SW480 (cell line): ENCODE measurements at regions not wholly inside any gene's neighbourhood (a gene's known extent, or its start where the extent isn't known, plus 50 kb on each side); places are given as distances from the start of the nearest gene placed in this dataset.

Source experiments
- DNase-seq: peaks from one replicate; pipeline ENCODE4 v3.0.0-alpha.2; 2016; ENCODE audit warnings: low spot score

DNA sequence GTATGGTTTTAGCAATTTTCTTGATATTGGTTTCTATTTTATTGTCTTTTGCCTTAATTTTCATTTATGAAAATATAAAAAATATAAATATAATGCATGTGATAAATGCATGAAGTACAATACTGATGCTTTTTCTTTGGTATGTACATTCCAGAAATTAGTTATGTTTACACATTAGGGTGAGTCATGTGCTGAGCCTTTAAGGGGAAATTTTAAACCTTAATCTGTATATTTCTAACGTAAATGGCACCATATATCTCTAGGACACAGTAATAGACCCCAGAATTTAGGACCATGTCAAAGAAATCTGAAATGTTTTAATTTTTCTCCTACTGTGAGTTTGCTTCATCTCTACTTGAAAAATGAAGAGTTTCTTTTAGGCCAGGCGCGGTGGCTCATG lies 117.8 kb upstream of the SPRY1 start:
- no peak for DNase-seq

DNA sequence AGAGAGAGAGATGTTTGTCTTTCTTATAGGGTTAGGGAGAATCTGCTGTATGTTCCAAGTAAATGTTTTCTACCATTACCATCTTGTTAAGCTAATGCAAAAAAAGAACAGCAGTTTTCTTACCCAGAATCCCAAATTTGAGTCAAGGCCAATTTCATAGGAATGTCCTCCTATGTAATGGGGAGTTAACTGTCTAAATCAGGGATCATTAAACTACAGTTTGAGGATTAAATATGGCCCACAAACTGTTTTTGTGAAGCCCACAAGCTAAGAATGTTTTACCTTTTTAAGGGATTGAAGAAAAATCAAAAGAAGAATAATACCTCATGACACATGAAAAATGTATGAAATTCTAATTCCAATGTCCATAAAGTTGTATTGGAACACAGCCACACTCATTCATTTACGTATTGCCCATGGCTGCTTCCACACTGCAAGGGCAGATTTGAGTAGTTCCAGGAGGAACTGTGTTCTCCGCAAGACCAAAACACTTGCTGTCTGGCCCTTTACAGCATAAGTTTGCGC lies 113.2 kb upstream of the SPRY1 start:
- no peak for DNase-seq

DNA sequence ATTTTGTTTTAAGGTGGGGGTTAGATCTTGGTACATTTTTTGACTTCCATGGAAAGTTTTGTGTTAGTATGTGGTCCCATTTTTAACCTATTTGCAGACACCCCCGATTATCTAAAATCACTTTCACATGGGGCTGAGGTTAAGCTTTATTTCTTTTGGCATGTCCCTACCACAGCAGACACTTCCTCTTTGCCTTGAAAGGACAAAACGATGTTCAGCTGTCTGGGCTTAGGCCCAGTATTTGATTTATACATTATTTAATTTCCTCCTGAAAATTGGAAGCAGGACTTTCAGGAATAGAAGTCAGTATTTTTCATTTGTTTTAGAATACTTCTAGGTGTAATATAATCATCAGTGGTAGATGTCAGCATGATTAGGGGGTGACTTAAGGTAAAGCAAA lies 112.4 kb upstream of the SPRY1 start:
- no peak for DNase-seq

DNA sequence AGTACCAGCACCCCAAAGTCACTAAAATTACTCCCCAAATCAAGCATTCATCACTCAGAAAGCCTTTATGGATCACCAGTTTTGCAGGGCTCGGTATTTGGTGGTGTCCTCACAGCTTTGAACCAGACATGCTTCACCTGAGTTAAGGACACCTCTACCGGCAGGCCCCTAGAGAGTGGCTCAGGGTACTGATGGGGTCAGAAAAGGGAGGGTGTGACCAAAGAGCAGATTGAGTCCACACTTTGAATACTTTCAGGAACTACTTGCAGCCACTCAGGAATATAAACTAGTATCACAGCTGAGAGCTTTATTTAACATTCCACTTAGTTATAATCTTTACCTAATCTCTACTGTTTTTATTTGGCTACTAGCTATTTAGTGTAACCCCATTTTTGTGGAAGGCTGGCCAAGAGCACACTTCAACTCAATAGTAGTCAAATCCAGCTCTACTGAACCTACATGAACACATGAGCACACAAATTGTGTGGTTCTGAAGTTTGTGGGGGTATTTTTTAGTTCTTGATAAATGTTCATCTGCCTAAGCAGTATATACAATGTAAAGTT lies 109.6 kb upstream of the SPRY1 start:
- no peak for DNase-seq

DNA sequence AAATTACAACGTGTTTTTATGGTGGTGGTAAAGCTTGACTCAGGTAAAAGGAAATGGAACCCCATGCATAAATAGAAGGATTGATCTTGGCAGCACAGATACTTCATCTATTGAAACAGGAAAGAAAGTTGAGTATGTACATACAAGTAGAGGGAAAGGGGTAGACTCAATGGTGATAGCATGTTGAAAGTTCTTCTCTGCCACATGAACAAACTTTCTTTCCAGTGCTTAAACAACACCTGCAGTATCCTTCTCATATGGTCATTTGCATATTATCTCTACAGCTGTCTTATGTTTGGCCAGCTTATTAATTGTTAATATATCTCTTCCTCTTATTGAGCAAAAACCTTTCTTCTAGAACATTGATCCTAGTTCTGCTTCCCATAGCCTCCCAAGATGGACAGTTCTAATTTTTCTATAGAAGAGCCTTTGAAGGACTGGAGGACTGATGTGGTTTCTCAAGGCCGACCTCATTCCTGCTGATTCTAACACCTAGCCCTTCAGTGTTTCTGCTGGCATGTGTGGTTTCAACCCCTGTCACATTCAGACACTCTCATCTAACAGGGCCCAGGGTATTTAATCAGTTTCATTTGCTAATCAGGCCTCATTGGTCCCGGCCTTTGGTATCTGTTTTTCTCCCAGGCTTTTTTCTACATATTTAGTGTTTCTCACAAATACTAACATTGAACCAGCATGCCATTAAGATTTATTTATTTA lies 108.1 kb upstream of the SPRY1 start:
- no peak for DNase-seq

DNA sequence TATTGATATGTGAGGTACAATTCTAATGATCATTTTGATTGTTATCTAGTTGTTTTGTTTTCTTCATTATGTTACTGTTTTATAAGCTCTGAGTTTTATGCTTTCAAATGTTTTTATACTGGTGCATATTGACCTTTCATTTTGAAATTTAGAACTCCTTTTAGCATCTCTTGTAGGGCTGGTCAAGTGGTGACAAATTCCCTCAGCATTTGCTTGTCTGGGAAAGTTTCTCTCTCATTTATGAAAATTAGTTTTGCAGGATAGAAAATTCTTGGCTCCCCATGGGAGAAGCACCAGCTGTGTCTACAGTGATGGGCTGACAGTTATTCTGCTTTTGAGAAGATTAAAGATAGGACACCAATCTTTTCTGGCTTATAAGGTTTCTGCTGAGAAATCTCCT lies 105.3 kb upstream of the SPRY1 start:
- no peak for DNase-seq

DNA sequence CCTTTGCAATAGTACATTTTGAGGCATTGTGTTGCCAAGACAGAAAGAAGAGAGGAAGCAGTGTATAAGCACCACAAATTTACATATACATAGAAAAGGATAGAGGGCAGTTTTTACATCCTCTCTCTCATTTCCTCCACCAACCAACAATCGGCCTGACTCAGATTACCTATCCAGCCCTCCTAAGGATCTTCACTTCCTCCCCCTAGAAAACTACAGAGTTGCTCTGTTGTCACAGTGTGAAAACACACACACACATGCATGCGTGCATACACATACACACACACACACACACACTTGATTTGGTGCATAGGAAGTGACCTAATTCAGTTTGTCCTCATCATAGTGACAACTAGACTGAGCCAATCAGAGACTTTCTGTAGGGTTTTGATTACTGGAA lies 98.8 kb upstream of the SPRY1 start:
- DNase-seq, result no peak

DNA sequence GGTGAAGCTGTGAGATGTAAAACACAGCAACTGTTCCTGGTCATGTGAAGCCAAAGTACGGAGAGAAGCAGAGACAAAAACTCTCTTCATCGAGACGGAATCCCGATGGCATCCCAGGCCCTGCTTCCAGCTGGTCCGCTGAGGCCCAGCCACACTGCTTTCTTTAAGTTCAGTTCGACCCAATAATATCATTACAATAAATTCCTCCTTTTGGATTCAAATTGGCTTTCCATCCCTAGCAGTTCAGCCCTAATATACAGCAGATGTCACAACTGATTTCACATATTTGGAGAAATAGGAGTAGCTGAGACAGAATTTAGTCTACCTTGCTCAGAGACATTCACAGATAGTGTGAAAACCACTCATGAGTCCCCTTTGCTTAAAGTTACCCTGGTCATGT lies 98.3 kb upstream of the SPRY1 start:
- no peak for DNase-seq

DNA sequence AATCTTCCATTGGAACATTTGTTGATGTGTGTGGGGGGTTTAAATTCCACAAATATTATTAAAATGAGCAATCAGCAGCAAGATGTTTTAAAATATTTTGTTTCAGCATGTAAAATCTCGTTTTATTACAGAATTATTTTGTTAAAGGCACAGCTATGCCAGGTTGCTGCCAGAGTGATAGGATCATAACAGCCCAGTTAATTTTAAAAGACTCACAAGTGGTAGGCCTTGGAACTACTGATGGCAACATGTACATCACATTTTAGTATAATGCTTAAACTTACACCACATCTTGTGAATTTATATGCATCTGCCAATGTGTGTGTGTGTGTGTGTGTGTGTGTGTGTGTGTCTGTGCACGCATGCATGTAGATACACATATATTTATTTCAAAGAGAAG lies 97.8 kb upstream of the SPRY1 start:
- no peak for DNase-seq

DNA sequence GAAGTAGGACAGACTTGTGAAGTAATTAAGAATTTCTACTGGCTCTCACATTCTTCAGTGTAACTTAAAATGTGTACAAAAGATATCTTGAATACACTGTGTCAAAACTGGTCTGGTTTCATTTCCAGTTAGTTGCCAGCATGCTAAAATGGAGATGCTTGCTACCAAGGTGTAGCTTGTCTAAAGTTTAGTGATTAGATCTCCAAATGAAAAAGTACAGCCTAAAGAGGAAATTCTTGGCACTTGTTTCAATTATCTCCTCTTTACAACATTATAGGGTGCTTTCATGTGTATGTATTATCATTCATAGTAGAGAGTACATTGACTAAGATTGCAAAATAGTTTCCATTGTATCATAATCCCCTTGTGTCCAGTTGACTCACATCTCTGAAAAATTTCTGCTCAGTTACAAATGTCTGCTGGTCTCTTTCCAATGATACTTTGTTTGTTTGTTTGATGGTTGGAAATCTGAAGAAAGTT lies 97.3 kb upstream of the SPRY1 start:
- DNase-seq, result no peak

DNA sequence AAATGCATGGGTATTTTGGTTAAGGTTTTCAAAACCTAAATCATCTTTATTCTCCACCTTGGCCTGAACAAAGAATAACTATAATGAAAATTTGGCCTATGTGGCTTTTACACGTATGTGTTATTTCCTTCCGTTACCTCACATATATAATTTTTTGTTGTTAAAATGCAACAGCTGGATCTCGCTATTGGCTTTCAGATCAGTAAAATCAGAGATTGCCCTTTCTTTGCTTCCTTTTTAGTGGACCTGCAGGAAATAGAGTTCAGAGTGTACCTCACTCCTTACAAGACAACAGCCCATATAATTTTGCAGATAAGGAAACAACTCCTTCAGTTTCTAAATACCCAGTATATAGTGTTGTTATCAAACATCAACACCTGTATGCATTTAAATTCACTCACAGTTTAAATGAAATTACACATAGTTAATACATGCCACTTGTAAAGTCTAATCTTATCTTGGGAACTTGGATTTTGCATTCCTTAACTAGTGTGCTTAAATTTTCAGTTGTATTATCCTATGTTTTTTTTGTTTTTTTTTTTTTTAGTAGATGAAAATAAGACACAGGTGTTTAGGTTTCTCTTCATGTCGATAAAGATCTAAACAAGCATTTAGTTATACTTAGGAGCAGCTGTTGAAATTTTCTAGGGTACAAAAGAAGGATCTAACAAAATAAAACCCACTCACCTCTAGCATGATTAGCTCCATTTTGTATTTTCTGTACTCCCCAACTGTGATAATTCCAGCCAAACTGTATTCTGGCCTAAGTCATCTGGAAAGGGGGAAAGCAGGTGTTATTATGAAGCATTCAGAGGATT lies 96.2 kb upstream of the SPRY1 start:
- DNase-seq, result no peak

DNA sequence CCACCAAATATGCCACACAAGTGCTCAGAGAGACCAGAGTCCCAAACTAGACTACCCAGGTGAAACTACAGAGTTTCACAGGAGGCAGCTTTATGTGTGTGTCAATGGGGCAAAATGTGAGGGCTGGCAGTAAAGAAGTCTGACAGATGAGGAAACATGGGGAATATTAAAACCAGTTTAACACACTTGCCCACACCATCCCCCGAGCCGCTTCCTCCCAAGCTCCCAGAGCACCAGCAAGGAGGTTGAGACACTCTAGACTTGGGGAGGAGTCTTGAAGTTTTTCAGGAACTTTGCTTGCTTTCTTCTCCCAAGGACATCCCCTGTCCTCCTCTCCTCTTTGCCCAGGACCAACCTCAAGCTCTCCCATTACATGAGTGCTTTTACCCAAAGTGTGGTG lies 94.7 kb upstream of the SPRY1 start:
- no peak for DNase-seq

DNA sequence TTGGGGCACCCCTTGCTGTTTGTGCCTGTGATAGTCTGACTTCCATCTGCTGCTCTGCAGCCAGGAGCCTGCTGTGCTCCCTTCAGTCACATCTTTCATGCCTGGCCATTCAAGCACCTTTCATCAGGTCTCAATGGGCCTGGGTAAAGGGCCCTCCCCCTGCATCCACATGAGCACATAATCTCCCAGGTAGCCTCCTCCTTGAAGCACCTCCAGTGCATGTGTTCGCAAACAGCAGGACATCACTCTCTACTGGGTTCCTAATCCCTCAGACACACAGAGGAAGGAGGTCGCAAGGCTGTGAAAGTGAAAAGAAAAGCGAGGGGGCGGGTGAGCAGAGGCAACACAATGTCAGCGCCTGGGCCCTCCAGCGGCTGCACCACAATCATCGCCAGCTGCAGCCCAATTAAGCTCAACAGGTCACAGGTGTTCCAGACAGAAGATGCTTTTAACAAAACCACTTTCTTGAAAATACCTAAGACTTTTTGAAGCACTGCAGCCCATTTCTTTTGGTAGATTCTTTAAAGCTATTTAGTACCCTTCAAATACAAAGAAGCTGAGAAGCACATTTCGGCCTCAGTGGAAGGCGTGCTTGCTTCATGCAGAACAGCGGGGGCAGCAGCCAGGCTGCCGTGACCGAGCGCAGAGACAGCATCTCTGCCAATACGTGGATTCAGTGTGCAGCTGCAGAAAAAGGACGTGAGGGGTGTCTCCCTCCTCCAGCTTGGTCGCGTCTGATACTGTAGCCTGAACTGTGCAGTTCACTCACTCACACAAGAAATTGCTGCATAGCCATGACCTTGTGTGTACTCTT lies 92.2 kb upstream of the SPRY1 start:
- no peak for DNase-seq

DNA sequence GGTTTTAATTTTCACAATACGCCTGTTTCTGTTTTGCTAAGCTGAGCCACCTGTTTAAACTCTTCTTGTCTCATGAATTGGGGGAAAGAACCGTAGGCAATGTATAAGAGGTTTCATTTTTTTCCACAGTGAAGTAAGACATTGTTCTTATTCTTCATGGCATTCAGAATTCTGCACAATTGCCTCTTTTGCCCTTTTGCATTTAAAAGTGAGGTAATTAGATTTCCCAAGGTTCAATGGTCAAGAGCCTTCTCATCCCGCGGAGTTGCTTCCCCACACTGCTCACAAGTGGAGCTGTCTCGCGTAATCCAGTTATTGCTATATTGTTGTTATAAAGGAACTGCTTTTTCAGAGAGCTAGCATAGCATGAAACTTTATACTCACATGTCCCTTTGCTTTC lies 90.9 kb upstream of the SPRY1 start:
- no peak for DNase-seq

DNA sequence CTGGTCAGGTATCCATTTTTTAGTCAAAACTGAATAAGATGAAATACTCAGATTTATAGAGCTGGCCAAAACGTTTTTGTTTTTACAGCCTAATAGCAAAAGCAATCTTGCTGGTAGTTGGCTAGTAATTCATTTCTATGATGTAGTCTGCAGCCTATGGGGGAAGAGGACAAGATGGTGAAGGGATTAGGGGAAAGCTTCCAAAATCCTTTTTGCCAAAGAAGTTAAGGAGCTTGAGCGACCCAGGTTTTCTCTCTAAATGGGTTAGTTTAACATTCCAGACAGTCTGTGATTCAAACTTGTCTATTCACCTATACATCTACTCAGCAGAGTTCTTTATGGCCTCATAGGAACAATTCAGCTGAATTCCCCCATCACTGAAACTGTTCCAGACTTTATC lies 89.8 kb upstream of the SPRY1 start:
- no peak for DNase-seq

DNA sequence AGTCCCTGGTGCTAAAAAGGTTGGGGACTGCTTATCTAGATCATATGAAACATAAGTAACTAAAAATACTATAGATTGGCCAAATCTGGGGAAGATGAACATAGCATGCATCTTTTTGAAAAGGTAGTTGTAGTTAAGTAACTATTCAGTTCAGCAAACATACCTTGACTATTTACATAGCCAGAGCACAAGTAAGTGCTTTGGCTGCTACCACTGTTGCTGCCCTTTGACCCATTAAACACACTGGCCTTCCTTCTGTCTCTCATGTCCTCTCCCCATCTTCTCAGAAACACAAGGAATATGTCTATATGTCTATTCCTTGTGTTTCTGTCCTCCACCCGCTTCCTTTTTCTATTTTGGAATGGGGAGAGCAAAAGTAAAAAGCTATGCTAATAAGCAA lies 87.9 kb upstream of the SPRY1 start:
- DNase-seq, result no peak

DNA sequence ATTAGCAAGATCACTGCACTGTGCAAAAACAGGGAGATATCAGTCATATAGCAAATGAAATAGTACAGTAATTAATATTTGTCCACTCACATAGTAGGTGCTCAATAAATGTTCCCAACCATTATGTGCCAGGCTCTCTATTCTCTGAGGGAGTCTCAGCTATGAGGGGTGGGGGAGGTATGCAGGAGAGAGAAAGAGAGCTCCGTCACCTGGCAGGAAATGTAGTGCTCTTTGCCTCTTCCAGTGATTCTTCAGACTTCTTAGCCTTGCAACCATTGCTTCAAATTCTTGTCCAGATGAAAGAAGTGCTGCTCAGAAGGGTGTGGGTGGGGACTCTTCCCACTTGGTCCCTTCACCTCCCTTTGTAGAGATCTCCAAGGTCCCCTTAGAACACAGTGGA lies 84.5 kb upstream of the SPRY1 start:
- no peak for DNase-seq

DNA sequence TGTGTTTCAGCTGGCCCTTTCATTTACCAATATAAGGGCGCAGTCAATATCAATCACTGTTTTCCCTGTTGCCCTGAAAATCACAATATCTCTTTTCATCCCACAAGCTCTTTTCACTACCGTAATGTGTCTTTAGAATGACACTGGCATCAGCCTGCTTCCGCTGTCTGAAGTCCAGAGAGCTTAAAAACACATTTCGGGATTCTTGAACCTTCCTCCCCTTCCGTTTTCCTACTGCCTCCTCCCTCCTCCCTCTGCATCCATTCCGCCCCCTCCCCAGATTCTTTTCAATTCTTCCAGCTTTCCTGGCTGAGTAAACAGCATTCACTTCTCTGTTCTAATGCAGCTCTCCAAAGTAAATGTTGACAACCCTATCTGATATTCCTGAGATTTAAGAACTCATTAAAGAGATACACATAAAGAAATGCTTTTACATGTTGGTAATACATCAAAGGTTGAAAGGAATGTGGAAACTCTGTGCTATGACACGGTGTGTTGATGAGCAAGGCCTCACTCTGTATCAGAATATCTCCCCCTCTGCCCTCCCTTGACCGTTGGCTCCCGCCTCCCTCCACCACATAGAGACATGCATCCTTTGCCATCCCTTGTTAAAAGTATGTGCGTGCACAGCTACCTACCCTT lies 83.5 kb upstream of the SPRY1 start:
- DNase-seq, result no peak

DNA sequence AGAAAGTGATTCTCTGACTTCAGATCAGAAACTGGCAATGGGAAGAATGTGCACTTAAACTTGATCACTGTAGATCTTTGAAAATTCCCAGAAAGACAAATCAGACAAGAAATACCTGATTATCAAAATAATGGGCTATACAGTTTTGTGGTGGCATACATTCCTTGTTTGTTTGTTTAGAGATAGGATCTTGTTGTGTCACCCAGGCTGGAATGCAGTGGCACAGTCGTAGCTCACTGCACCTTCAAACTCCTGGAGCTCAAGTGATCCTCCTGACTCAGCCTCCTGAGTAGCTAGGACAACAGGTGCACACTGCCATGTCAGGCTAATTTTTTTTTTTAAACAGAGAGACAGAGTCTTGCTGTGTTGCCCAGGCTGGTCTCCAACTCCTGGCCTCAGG lies 81.0 kb upstream of the SPRY1 start:
- DNase-seq, result no peak

DNA sequence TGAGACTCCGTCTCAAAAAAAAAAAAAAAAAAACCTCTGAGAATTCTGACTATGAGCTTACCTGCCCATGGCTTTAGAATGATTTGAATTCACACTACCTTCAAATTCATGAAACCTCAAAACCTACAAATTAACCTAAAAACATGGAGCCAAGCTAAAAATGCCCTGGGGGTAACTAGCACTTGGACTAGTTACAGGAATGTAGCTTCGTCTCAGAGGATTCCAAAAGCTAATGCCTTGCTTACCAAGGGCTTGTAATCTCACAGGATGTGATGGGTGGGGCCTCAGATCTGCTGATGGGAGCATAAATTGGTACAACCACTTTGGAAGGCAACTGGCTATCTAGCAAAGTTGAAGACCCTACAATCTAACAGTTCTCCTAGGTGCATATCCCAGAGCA lies 79.4 kb upstream of the SPRY1 start:
- no peak for DNase-seq

DNA sequence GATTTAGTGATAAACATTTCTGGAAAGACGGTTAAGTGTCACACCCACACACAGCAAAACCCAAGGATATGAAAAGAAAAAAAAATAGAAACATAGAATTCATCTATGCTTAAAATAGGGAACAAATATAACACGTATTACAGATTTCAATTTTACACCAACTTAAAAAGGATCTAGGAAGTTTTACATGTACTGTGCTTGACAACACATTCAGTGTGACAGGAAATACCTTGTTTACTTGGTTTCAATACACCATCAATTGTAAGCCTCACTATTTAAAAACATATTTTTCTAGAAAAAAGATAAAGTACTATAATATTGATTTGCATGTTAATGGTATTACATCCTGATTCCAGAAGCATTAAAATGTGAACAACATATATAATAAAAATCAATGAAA lies 77.0 kb upstream of the SPRY1 start:
- no peak for DNase-seq

DNA sequence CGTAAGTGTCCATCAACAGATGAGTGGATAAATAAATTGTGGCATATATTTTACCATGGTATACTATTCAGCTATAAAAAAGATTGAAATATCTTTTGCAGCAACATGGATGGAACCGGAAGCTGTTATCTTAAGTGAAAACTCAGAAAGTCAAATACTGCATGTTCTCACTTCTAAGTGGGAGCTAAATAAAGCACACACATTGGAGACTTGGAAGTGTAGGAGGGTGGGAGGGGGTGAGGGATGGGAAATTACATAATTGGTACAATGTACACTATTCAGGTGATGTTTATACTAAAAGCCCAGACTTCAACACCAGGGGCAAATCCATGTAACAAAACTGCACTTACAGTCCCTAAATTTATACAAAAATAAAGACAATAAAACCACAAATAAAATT lies 72.6 kb upstream of the SPRY1 start:
- DNase-seq, result no peak
